HUDEP-2 (cell line): ENCODE measurements at regions not wholly inside any gene's neighbourhood (a gene's known extent, or its start where the extent isn't known, plus 50 kb on each side); places are given as distances from the start of the nearest gene placed in this dataset.
"Not testable (repeated sequence)": the region's sequence is repeated elsewhere in the genome, so short reads cannot be mapped to it uniquely, and the experiment has no call there.

ENCODE experiments used
- DNase-seq, 76 experiments: peaks; one replicate each; lab custom pipeline; 2025; ENCODE audit not compliant: unreplicated experiment in 76 of 76; lab: John Stamatoyannopoulos, UW

DNA sequence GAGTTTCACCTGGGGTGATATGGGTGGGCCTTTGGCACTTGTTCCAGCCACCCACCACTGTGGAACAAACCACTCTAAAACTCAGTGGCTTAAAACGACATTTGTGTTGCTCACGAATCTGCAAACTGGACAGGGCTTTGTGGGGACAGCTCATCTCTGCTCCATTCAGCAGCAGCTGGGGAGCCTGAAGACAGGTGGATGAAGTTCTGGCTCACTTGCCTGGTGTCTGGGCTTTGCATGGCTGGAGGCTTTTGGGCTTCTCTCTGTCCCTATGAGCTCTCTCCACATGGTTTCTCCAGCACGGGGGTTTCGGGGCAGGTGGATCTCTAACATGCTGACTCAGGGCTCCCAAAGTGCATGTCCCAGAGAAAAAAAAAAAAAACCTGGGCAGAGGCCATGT lies 93.0 kb upstream of the GLI2 start:
- DNase-seq = no peak

DNA sequence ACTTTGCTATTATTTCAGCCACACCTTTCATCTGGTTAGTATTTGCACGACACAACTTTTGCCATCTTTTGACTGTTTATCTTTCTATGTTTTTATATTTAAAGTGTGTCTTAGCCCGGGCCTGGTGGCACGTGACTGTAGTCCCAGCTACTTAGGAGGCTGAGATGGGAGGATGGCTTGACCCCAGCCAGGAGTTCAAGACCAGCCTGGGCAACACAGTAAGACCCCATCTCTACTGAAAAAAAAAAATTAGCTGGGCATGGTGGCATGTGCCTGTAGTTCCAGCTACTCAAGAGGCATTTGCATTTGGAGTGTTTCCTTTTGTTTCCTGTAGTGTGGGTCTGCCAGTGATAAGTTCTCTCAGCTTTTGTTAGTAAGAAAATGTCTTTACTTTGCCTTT lies 88.7 kb upstream of the GLI2 start:
- DNase-seq = no peak

DNA sequence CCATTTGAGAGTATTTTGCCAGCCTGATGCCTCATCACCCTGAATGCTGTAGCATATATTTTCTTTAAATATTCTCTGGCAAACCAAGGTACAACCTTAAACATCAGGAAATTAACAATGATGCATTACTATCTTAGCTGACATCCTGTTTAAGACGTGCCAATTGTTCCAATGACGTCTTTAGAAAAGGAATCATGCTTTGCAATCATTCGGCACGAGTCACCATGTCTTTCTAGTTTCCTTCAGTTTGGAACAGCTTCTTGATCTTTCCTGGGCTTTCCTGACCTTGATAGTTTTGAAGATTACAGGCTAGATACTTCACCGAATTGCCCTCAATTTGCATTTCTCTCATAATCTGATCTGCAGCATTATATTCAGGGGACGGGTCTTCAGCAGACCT lies 88.2 kb upstream of the GLI2 start:
- DNase-seq = no peak

DNA sequence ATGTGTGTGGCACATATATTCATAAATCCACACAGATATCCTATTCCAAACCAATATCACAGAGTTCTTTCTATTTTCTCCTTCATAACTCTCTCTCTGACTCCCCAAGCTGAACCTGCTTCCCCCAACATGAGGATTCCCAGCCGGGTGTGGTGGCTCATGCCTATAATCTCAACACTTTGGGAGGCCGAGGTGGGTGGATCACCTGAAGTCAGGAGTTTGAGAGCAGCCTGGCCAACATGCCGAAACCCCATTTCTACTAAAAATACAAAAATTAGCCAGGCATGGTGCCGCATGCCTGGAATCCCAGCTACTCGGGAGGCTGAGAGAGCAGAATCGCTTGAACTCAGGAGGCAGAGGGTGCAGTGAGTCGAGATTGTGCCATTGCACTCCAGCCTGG lies 86.3 kb upstream of the GLI2 start:
- DNase-seq = not testable (repeated sequence)

GRCh38 chr2:120650022-120650644 lies 85.5 kb upstream of the GLI2 start:
- DNase-seq = no peak

DNA sequence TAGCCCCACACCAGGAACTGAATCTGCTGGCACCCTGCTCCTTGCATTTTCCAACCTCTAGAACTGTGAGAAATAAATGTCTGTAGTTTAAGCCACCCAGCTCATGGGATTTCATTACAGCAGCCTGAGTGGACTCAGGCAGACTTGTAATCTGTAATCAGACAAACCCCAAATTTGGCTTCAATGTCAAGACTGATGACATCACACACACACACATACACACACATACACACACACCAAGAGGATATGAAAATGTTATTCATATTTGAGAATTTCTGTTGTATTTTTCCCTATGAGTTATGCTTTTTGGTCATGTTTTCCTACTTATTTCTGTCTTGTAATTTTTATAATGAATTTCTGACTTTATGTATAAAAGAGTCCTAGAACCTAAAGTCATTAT lies 83.8 kb upstream of the GLI2 start:
- DNase-seq = no peak

- no peak for DNase-seq
Measured at GRCh38 chr2:120653046-120653445, 82.6 kb upstream of the GLI2 start.

GRCh38 chr2:120653871-120654270 lies 81.8 kb upstream of the GLI2 start:
- DNase-seq = no peak

DNA sequence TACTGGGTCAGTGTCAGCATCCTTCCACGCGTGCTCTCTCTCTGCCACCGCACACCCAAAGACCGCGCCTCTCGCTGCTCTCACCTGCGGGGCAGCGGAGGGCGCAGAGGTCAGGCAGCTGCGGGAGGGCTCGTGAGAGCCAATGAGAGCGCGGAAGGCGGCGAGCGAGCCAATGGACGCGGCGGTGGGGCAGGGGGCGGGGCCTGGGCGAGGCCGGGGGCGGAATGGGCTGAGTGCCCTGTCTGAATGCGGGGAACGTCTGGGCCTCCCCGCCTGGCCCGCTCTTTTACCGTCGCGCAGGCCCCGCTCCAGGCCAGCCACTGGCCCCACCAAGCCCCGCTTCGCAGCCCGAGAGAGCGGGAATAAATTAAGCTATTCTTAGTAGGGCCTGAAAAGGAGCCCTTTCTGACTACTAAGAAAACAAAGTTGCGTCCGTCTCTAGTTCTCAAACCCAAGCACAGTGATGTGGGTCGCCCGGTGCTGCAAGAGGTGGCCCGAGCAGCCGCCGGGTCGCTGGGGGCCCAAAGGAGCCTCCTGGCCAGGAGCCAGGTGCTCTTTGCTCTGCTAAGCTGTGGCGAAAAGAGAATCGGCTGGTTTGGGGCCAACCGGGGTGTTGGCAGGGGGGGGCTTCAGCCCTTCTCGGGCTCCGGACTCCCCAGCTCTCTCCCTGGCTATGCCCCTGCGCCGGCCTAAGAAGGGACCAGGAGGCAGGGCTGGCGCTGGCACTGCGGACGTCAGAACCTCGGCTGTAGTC lies 81.1 kb upstream of the GLI2 start:
- no peak for DNase-seq

GRCh38 chr2:120656273-120656950 lies 79.3 kb upstream of the GLI2 start:
- DNase-seq = no peak

DNA sequence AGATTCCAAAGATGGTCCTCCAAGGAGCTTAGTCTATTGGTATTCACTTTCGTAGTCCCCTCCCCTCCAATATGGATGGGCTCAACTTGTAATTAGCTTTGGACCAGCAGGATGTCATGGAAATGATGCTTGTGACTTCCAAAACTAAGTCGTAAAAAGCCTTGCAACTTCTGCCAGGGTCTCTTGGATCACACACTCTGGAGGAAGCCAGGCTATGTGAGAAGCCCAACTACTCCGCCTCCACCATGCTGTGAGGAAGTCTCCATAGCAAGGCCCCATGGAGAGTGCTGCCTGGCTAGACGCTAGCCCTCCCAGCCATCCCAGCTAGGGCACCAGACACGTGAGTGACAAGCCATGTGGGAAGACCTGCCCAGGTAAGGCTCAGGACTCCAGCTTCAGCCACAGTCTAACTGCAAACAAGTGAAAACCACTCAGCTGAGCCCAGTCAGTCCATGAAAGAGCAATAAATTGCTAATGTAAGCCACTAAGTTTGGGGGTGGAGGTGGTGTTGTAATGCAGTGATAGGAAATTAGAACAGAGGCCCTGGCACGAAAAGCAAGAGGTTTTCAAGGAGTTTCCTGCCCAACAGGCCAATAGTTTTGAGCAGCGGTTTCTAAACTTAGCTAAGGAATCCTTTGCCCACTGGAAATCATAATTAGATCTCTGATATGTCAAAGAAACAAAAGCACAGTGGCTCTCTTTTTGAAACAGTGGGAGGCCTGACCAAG lies 77.5 kb upstream of the GLI2 start:
- no peak for DNase-seq

- no peak for DNase-seq
Measured at GRCh38 chr2:120658770-120659158, 76.9 kb upstream of the GLI2 start.

DNA sequence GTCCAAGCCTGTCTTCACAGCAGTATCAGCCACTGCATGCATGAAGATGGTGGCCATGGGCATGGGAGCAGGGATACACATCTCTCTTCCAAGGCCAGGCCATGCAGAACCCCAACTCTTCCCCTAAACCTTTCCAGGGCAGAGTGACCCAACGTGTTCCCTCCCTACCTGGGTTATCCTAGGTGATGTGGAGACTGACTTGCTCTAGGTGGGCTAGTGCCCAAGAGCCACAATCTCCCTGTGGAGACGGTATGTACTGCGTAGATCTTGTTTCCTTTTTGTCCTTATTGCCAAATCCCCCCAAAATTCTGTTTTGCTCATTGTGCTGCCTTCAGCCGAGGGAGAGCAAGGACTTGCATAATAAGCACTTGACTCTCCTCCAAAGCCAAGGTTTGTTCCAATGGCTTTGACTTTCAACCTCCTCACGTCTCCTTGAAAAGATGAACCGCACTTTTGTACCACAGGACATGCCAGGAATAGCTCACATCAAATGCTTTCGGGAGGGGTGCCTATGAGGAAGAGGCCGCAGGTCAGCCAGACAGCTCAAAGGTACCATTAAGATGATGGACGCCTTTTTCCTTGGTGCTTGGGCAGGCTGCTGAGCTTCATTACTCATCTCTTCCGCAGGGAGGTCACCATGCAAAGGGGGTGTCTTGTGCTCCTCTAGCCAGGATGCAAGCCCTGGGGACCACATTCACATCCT lies 76.2 kb upstream of the GLI2 start:
- no peak for DNase-seq

- DNase-seq = no peak
Measured at GRCh38 chr2:120660056-120660694, 75.5 kb upstream of the GLI2 start.

GRCh38 chr2:120660771-120661459 lies 74.8 kb upstream of the GLI2 start:
- no peak for DNase-seq

GRCh38 chr2:120661551-120661950 lies 74.1 kb upstream of the GLI2 start:
- no peak for DNase-seq

DNA sequence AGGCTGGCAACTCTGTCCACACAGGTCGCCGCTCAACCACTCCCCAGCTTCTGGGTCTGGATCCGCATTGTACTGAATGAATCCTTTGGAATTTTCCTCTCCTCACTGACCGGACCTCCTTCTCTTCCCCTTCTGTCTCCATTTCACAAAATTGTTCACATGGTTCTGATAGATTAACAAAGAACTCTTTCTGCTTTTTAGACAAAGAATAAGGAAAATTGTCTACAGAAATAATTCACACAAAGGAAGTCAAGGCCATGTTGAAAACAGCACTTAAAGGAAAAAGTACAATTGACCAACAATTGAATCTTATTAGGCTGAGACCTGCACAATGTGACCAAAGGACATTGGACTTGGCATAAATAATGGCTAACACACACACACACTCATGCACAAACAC lies 73.6 kb upstream of the GLI2 start:
- no peak for DNase-seq

DNA sequence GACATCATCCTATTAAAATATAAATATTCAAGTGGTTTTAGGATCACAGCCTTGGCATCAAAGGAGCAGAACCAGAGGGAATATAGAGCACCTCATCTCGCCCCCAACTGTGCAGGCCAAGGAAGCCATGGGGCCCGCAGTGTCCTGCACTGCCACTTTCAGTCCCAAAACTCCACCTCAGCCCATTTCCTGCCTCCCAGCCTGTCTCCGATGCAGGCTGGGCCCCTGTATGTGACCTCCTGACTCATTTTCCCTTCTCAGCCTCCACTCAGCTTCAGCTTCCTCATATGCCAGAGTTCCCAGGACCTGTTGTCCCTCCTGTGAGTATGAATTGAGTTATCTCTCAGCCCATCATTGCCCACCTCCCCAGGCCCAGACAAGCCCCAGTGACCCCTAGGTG lies 72.9 kb upstream of the GLI2 start:
- DNase-seq = no peak

- DNase-seq = no peak
Measured at GRCh38 chr2:120666433-120666832, 69.2 kb upstream of the GLI2 start.

GRCh38 chr2:120667981-120668380 lies 67.7 kb upstream of the GLI2 start:
- DNase-seq = no peak
